HG02943 (cell line): ENCODE measurements at regions not wholly inside any gene's neighbourhood (a gene's known extent, or its start where the extent isn't known, plus 50 kb on each side); places are given as distances from the start of the nearest gene placed in this dataset.
A peak's percentile ranks its signal among the peaks of the same experiment; 100 is the strongest.
"Not testable (repeated sequence)": the region's sequence is repeated elsewhere in the genome, so short reads cannot be mapped to it uniquely, and the experiment has no call there.

Source experiments
- ATAC-seq: cut with Tn5 transposase; IDR thresholded peaks from one replicate; pipeline ENCODE4 v1.9.1; 2021; ENCODE audit warnings: mild to moderate bottlenecking, low read depth, moderate library complexity; ENCODE audit not compliant: unreplicated experiment

DNA sequence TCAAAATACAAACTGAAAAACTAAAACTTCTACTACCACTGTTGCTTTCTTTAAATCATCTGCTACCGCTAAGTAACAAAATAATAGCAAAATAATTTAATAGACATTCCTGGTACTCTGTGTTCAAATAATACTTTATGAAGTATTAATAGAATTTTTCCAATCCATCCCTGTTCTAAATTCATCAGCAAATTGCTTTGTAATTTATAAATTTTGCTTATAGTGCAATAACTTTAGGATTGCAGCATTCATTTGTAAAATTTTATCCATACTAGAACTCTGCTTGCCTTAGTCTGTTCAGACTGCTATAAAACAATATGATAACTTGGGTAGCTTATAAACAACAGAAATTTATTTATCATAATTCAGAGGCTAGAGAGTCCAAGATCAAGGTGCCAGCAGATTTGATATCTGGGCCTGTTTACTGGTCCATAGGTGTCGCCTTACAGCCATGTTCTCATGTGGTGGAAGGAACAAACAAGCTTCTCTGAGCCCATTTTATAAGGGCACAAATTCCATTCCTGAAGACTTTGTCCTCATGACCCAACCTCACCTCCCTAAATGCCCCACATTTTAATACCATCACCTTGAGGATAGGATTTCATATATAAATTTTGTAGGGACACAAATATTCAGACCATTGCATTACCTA, 415.1 kb upstream of the MAP2 start:
- no peak for ATAC-seq

DNA sequence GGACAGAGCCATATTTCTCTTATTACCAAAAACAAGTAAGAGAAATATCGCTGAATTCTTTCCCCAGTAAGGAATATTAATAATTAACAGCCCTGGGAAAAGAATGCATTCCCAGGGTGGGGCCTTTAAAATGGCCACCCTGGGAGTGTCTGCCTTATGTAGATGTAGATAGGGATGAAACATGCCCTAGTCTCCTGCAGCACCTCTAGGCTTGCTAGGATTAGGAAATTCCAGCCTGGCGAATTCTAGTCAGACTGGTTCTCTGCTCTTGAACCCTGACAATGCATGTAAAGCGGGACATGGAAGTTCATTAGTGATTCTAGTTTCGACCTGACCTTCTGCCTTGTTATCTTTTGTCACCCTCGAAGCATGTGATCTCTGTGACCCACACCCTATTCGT, 405.2 kb upstream of the MAP2 start:
- ATAC-seq = not testable (repeated sequence)

DNA sequence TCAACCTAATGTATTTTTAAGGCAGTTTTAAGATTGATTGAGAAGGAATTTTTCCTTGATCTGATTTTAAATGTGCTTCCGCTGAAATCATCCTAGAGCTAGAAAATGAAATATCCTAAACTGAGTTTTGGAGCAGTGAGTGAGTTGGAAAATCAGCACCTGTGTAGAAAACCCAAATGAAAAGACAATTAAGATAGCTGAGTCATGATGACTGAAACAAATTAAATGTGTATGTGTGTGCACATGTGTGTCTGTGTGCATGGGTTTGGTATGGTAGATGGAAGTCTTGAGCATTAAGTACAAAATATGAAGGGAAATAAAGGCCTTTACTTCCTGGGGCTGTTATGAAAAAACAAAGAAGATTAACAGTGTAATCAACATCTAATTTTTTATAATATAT, 394.6 kb upstream of the MAP2 start:
- ATAC-seq = no peak

DNA sequence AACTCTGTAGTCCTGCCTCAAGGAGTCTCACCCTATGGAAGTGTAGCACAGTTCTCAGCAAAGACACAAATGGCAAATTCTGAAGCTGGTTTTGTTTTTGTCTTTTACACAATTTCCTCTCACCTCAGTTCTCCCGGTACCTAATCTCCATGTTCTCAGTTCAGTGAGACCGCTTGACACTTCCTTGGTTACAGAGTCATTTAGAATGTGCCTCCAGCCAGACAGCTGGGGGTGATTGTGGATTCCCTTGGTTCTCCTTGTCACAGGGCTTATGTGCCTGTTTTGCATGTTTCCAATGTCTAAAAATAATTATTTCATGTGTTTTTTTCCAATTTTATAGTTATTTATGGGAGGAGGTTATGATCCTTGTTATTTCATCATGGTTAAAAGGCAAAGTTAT, 379.5 kb upstream of the MAP2 start:
- no peak for ATAC-seq

- ATAC-seq = no peak
These were observed 377.7 kb upstream of the MAP2 start for GRCh38 chr2:209046163-209046562.

GRCh38 chr2:209049608-209050007, 374.2 kb upstream of the MAP2 start:
- no peak for ATAC-seq

- no peak for ATAC-seq
These were observed 361.6 kb upstream of the MAP2 start for GRCh38 chr2:209062210-209062609.

- ATAC-seq = no peak
These were observed 353.6 kb upstream of the MAP2 start for GRCh38 chr2:209070262-209070661.

GRCh38 chr2:209073151-209073550, 350.7 kb upstream of the MAP2 start:
- ATAC-seq = no peak

- ATAC-seq = no peak
These were observed 349.1 kb upstream of the MAP2 start for GRCh38 chr2:209074711-209075110.

DNA sequence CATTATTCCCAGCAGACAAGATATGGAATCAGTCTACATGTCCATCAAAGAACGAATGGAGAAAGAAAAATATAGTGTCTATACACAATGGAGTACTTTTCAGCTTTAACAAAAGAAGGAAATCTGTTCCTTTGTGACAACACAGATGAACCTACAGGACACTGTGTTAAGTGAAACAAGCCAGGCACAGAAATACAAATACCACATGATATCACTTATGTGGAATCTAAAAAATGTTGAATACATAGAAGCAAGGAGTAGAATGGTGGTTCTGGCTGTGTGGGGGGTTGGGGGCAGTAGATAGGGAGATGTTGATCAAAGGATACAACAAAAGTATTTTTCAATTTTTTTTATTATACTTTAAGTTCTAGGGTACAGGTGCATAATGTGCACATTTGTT, 347.7 kb upstream of the MAP2 start:
- ATAC-seq = no peak

DNA sequence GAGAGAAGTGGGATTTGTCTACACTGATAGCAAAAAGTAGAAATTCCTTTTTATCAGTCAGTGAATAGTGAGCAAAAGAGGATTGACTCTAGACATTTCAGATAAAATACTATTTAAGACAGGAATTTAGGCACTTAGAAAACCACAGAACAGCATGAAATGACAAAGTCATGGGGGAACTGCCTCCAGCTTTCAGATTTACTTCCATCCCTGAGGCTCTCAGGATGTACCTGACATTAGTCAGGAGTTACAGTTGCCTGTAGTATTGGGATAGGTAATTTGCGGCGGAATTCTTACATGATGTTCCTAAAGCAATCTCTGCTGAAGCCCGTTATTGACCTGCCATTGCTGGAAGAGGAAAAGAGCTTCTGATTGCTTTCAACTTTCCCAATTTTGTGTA, 337.1 kb upstream of the MAP2 start:
- ATAC-seq = no peak

- ATAC-seq = no peak
These were observed 332.8 kb upstream of the MAP2 start for GRCh38 chr2:209091056-209091455.

GRCh38 chr2:209094221-209094620, 329.6 kb upstream of the MAP2 start:
- ATAC-seq = no peak

GRCh38 chr2:209095432-209095831, 328.4 kb upstream of the MAP2 start:
- ATAC-seq = no peak

GRCh38 chr2:209097168-209097567, 326.7 kb upstream of the MAP2 start:
- no peak for ATAC-seq

DNA sequence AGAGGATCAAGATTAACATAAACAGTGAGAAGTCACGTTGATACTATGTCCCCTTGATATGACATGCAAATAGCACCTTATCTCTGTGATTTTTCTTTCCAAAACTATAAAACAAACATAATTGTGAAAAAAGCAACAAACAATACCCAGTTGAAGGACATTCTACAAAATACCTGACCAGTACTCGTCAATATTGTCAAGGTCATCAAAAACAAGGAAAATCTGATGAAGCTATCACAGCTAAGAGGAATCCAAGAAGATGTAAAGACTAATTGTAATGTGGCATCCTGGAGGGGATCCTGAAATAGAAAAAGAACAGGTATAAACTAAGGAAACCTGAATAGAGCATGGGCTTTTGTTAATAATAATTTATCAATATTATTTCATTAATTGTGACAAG, 321.5 kb upstream of the MAP2 start:
- no peak for ATAC-seq

DNA sequence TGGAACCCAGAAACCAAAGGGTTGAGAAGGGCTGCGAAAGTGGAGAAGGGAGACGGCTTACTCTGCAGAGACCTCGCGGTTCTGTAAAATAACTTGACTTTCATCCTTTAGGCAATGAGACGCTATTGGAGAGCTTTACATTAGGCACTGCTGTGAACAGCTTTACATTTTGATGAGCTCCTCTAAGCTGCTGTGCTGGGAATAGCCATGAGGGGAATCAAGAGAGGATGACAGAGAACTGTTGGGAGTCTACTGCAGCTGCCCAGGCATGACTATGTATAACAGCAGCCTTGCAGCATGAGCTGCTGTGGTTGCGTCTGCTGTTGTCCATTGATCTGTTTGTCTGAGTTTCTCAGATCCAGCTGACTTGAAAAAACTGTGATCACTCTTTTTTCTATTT, 310.8 kb upstream of the MAP2 start:
- no peak for ATAC-seq

DNA sequence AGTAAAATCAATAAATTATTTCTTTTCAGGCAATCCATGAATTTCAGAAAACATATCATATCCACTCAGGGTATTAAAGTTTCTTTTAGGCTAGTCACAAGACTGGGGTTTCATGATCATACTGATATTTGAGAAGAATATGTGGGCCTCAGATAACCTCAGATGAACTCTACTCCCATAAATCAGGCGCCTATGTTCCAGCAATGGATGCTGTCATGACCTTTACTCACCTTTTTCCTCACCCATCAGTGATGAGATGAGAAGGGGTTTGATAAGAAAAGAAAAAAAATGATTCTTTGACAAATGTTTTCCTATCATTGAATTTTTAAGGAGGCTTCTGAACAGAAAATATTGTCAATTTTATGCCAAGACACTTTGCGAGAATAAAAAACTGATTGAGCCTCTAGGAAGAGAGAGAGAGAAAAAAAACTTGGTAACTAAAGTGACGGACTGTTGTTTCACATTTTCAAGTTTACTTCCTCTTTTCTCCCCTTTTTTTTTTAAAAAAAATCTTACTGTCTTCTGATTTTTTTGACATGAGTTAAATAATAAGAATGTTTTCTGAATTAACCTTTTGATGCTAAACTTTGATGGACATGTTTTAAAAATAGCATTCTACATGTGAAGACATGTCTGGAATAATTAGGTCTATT, 309.1 kb upstream of the MAP2 start:
- ATAC-seq = no peak

GRCh38 chr2:209121691-209122090, 302.2 kb upstream of the MAP2 start:
- ATAC-seq = peak; percentile 84

DNA sequence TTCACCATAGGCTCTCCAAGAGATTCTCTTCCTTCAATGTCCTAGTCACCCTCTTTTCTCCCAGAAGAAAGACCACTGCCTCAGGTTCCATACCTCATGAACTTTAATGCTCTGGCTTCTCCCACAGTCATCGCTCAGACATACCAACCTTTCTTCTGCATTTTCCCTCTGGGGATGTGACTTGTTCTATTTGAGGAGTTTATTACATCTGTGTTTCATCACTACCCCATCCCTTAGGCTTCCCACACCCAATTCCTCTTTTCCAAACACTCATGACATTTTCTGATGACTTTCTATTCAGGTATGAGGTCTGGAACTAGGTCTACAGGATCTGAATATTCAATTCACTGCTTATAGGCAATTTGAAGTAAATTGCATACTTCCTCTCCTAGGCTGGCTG, 298.6 kb upstream of the MAP2 start:
- ATAC-seq = no peak

- ATAC-seq = no peak
These were observed 285.8 kb upstream of the MAP2 start for GRCh38 chr2:209138079-209138478.

GRCh38 chr2:209141142-209141541, 282.7 kb upstream of the MAP2 start:
- no peak for ATAC-seq
